ENCODE measurements at regions not wholly inside any gene's neighbourhood (a gene's known extent, or its start where the extent isn't known, plus 50 kb on each side); places are given as distances from the start of the nearest gene placed in this dataset.
A peak's percentile ranks its signal among the peaks of the same experiment; 100 is the strongest.

DNA sequence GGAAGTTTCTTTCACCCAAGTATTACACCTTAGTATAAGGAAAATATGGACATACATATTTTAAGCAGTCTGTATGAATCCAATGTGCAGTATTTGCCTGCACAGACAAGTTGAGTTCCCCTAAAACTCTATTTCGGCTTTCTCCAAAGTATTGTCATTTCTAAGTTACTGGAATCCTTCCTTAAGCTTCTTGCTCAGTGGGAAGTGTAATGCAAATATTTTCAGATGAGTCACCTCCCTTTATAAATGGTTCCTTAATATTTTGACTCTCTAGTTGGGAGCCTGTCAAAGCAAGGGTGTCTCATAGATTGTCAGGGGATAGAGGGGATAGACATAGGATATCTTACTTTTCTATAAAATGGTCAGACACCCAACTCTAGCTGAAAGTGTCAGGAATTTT is 178.6 kb downstream of the NAA11 start:
- Histone ChIP-seq H3K4me1 (no peaks in the 10 kb centered on the region), H3K36me3 (no peaks in the 10 kb centered on the region), H3K27me3 (no peaks in the 10 kb centered on the region), H3K4me3 (no peak overlapping the region), H3K9me3 (peaks cover 0 to 18% (median 12%) of the 10 kb centered on the region in 4 donors), H3K27ac (no peak overlapping the region)
- WGBS, 5 donors: 79 to 92% (median 86%) methylated on average over 1 of the region's 1 CpG
- intact Hi-C loops (cut with DNase I; ENCODE audit: low total_unique reads): no loop called here
- no peak for DNase-seq
- TF ChIP-seq, protein P1, sequence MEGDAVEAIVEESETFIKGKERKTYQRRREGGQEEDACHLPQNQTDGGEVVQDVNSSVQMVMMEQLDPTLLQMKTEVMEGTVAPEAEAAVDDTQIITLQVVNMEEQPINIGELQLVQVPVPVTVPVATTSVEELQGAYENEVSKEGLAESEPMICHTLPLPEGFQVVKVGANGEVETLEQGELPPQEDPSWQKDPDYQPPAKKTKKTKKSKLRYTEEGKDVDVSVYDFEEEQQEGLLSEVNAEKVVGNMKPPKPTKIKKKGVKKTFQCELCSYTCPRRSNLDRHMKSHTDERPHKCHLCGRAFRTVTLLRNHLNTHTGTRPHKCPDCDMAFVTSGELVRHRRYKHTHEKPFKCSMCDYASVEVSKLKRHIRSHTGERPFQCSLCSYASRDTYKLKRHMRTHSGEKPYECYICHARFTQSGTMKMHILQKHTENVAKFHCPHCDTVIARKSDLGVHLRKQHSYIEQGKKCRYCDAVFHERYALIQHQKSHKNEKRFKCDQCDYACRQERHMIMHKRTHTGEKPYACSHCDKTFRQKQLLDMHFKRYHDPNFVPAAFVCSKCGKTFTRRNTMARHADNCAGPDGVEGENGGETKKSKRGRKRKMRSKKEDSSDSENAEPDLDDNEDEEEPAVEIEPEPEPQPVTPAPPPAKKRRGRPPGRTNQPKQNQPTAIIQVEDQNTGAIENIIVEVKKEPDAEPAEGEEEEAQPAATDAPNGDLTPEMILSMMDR (IDR thresholded peaks at IDR 0.05): no peak
- TF ChIP-seq EP300 (IDR thresholded peaks at IDR 0.05): no peak
- no peak for TF ChIP-seq POLR2A (IDR thresholded peaks at IDR 0.05)
- TF ChIP-seq POLR2AphosphoS5 (IDR thresholded peaks at IDR 0.05): no peak

DNA sequence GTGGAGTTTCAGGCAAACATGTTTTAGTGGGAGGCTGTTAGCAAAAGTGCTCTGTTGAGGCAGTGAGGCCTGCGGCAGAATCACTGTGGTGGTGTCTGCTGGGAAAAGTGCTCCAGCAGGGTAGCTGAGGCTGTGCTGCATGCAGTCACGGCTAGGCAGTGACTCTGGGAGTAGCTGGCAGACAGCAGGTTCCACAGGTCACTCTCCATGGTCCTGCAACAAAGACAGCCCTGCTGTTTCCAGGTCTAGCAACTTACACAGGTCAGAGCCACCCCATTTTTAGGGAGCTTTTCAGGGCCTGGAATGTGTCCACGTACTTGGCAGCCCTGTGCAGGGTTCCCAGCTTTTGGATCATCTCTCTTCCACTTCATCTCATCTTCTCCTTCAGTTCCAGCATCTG is 184.3 kb downstream of the NAA11 start:
- WGBS, 5 donors: 25 to 52% (median 29%) methylated on average over 2 to 3 of the region's 3 CpGs
- Histone ChIP-seq H3K4me1 (no peaks in the 10 kb centered on the region), H3K27ac (no peak overlapping the region), H3K36me3 (no peaks in the 10 kb centered on the region), H3K9me3 (peaks cover 0 to 18% (median 9%) of the 10 kb centered on the region in 4 donors), H3K27me3 (no peaks in the 10 kb centered on the region), H3K4me3 (no peak overlapping the region)
- TF ChIP-seq, protein P1 (IDR thresholded peaks at IDR 0.05): no peak
- TF ChIP-seq POLR2AphosphoS5 (IDR thresholded peaks at IDR 0.05) (no peak), EP300 (IDR thresholded peaks at IDR 0.05) (no peak)
- intact Hi-C loops (cut with DNase I; ENCODE audit: low total_unique reads): no loop called here
- peak in 1 of 2 donors; percentile 57 for DNase-seq

DNA sequence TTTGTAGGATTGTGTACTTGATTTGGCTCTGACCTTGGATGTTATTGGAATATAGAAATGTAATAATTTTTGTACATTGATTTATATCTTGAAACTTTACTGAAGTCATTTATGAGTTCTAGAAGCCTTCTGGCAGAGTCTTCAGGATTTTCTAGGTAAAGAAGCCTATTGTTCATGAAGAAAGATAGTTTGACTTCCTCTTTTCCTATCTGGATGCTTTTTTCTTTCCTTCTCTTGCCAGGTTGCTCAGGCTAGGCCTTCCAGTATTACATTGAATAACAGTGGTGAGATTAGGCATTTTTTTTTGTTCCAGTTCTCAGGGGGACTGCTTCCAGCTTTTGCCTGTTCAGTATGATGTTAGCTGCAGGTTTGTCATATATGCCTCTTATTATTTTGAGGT is 191.1 kb downstream of the NAA11 start:
- no peak for DNase-seq
- Histone ChIP-seq H3K27ac (no peak overlapping the region), H3K4me3 (no peak overlapping the region), H3K4me1 (no peaks in the 10 kb centered on the region), H3K27me3 (no peaks in the 10 kb centered on the region), H3K36me3 (no peaks in the 10 kb centered on the region), H3K9me3 (no peaks in the 10 kb centered on the region)
- no peak for TF ChIP-seq POLR2A (IDR thresholded peaks at IDR 0.05)
- TF ChIP-seq, protein P1 (IDR thresholded peaks at IDR 0.05): no peak
- no peak for TF ChIP-seq POLR2AphosphoS5 (IDR thresholded peaks at IDR 0.05)
- TF ChIP-seq EP300 (IDR thresholded peaks at IDR 0.05): no peak
- intact Hi-C loops (cut with DNase I; ENCODE audit: low total_unique reads): no loop called here

DNA sequence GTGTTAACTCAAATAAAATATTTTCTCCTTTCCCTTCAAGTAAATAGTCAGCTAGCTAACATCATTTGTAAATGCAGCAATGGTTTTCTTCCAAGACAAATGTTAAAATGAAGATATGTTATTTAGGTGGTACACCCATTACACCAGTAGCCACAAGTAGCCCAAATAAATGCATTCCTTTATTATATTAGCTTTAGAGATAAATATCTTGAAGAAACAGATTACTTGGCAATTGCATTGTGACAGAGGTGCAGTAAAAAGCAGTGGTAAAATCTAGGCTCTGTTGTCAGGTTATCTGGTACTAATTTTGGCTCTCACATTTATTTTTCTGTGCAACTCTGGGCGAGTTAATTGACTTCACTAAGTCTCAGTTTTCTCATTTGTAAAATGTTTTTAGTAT is 193.0 kb downstream of the NAA11 start:
- Histone ChIP-seq H3K27me3 (no peaks in the 10 kb centered on the region), H3K36me3 (no peaks in the 10 kb centered on the region), H3K4me3 (no peak overlapping the region), H3K27ac (no peak overlapping the region), H3K4me1 (no peaks in the 10 kb centered on the region), H3K9me3 (peaks cover 0 to 10% (median 4%) of the 10 kb centered on the region in 4 donors)
- 28 to 74% (median 55%) methylated on average over 1 of the region's 1 CpG for WGBS, 5 donors
- TF ChIP-seq EP300 (IDR thresholded peaks at IDR 0.05) (no peak), POLR2A (IDR thresholded peaks at IDR 0.05) (no peak), POLR2AphosphoS5 (IDR thresholded peaks at IDR 0.05) (no peak)
- TF ChIP-seq, protein P1 (IDR thresholded peaks at IDR 0.05): no peak
- intact Hi-C loops (cut with DNase I; ENCODE audit: low total_unique reads): no loop called here
- DNase-seq: no peak

All from stomach (tissue), 8 donors.